ENCODE measurements at regions not wholly inside any gene's neighbourhood (a gene's known extent, or its start where the extent isn't known, plus 50 kb on each side); places are given as distances from the start of the nearest gene placed in this dataset.

GRCh38 chr12:98253207-98254037, 262.0 kb upstream of the TMPO start:
- TF ChIP-seq CTCF (optimal IDR thresholded peaks at IDR 0.05 in 1 of 3, IDR thresholded peaks at IDR 0.05 in 1 of 3, conservative IDR thresholded peaks at IDR 0.05 in 1 of 3; ENCODE audit: extremely low read depth in 1 of 3, insufficient read depth in 2 of 3, low read length in 3 of 3) = no peak
- no peak for TF ChIP-seq EZH2 (IDR thresholded peaks at IDR 0.05; ENCODE audit: low read length)

Measured in keratinocyte (primary cell).